NCI-H524 treated with DMSO at 0.1 percent for 48 hours (cell line): ENCODE measurements at regions not wholly inside any gene's neighbourhood (a gene's known extent, or its start where the extent isn't known, plus 50 kb on each side); places are given as distances from the start of the nearest gene placed in this dataset.
"Not testable (repeated sequence)": the region's sequence is repeated elsewhere in the genome, so short reads cannot be mapped to it uniquely, and the experiment has no call there.

Source experiments
- DNase-seq: peaks from one replicate; lab custom pipeline; 2025; lab: John Stamatoyannopoulos, UW

DNA sequence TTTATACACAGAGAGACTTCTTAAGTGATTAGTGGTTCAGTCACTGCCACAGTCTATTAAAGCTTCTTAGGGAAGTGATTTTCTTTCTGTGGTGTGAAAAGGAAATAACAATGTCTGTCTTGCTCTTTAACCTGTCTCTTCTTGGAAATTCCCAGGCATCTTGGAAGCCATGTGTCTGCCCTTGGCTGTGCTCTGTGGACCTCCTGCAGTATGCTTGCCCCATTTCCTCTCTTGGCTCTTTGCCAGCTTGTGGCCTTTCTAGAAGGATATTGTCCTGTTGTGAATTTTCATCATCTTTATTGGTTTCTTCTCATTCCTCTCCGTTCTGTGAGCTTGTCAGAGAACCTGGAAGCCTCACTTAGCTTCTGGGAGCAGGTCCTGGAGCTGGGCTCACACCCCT lies 338.4 kb upstream of the C2CD4B start:
- no peak for DNase-seq

GRCh38 chr15:62505762-62506161 lies 340.7 kb upstream of the C2CD4B start:
- DNase-seq, result no peak

DNA sequence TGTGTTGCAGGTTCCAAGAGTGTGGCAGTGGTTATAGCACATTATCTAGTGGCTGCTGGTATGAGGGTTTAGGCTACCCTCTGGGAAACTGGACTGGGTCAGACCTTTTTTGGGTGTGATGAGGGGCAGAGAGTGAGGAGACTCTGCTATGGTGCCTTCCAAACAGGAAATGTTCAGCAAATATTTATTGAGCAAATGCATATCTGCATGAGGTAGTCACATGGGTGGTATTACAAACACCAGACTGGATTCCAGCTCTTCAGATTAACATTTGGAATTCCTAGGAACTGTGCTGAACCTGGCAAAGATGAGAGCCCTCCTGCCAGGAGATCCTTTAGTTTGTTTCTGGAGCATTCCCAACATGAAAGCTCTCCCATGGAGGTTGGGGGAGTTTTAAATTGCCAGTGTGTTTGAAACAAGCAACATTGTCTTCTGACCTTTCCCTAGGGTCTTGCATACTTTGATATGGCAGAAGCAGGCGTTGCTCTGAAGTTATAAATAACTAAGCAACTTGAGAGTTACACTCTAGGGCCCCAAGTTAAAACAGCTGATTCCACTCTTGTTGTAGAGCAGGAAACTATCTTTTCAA lies 341.2 kb upstream of the C2CD4B start:
- no peak for DNase-seq

- no peak for DNase-seq
Measured at GRCh38 chr15:62509395-62509958, 344.4 kb upstream of the C2CD4B start.

DNA sequence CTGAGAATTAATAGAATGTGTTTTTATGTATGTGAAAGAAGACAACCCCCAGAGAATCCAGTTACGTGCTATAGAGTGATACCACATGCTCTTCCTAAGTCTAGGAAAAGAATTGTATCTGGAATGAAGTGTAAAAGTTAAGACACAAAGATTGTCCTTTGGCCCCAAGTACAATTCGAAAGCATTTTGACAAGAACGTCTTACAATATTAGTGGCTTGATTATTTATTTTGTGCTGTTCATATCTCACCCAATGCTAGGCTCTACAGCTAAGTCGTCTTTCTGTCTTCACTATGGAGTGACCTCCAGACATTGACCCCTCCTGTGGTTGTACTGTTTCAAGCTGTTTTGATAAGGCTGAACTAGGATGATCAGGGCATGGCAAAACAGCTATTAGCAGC lies 345.7 kb upstream of the C2CD4B start:
- DNase-seq, result no peak

DNA sequence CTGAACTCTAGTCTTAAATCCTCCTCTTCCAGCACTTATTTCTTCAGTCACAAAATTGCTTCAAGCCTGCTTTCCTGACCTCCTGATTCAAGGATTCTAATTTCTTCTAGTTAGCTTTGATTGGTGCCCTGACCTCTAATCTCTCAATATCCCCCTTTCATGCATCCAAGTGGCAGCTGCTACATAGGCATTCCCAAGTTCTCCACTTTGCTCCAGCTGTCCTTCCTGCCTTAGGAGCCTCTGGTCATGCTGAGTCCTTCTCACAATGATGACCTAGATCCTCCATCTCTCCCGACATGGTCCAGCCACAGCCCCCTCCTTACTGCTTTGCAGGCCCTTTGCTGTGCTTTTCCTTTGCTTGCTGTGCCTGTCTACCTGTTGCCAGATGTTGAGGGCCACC lies 347.8 kb upstream of the C2CD4B start:
- peak; percentile 36 for DNase-seq

DNA sequence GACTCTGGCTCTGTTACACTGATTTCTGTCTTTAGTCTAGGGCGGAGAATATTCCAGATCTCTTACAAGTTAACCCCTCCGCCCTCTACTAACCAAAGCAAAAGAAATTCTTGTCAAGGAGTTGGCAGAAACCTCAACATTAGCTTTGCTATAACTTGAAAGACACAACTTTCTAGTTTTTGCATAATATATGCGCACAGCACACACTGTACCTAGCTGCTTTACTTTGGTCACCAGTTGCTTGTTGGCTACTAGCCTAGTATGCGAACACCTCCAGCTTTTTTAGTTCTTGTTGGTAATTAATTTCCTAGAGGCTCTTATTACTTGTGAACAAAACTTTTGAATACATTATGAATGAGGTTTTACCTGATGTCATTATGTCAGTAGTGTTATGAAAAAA lies 348.8 kb upstream of the C2CD4B start:
- no peak for DNase-seq

DNA sequence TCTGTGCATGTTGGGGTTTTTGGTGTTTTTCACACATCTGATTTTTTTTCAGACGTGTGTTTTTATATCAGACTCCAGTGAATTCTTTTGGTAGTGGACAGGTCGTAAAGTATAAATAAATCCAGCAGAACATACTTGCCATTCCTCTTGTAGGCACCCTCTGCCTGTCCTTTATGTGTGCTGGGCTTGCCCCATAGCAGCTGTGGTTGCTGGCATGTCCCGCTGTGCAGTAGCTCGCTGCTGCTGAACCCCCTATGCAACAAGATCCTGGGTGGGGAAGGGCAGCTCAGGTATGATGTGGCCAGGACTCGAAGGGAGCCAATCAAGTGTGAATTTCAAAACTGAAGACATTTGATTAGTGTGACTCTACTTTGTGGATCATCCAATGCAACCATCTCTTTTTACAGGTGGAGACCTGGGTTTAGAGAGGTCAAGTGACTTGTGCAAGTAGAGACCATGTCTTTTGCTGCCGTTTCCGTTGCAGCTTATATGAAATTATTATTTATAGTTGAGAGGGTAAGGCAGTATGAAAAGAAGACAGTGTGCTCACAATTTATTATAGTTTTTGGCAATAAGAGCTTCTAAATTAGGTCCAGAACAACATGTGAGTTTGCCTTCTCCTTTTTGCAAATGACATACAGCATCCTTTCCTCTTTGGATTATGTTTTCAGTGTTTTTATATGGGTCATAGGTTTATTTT lies 350.8 kb upstream of the C2CD4B start:
- DNase-seq, result no peak

DNA sequence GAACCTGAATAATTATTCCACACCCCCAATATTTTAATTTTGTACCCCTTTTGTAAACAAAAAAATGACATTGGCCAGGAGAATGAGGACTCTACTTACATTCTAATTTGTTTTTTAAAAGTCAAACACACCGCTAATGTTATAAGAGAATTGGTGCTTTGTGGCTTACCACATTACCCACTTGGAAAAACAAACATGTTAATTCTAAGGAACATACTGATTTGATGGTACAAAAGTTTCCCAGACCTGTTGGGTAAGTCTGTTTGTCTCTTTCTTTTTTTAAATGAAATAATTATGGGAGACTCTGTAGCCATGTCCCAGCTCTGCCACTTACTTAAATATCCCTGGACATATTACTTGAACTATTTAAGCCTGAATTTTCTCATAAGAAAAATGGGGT lies 352.5 kb upstream of the C2CD4B start:
- DNase-seq, result no peak

DNA sequence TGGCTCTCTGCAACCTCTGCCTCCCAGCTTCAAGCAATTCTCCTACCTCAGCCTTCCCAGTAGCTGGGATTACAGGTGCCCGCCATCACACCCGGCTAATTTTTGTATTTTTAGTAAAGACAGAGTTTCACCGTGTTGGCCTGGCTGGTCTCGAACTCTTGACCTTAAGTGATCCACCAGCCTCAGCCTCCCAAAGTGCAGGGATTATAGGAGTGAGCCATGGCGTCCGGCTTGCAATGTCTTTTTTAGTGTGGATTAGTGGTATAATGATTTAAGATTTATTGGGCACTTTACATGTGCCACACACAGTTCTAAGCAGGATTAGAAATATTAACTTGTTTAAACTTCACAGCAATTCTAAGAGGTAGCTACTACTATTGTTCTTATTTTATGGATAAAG lies 353.6 kb upstream of the C2CD4B start:
- not testable (repeated sequence) for DNase-seq

DNA sequence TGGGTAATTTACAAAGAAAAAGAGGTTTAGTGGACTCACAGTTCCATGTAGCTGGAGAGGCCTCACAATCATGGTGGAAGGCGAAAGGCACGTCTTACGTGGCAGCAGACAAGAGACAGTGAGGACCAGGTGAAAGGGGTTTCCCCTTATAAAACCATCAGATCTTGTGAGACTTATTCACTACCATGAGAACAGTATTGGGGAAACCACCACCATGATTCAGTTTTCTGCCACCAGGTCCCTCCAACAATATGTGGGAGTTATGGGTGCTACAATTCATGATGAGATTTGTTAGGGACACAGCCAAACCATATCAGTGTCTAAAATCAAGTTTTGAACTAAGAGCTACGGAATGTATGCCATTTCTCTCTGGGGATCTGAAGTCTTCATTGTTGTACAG lies 354.8 kb upstream of the C2CD4B start:
- DNase-seq, result no peak

GRCh38 chr15:62520887-62521286 lies 355.8 kb upstream of the C2CD4B start:
- no peak for DNase-seq

- no peak for DNase-seq
Measured at GRCh38 chr15:62521396-62521795, 356.3 kb upstream of the C2CD4B start.

GRCh38 chr15:62524848-62525247 lies 359.8 kb upstream of the C2CD4B start:
- no peak for DNase-seq

DNA sequence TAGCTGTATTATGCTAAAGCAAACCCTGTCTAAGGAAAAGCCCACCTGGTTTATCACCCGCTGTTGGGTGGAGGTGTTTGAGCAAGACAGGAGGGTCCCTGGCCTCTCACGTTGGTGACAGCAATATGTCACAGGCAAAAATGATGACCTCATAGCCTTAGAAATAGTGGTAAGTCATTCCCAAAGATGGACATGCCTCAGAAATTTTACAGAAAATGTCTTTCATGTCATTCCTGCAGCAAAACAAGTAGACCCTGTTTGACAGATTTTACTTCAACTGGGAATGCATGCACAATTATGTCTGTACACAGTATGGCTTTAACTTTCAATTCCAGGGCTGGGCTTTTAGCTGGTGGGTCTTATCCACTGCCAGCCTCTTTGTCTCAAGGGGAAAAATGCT lies 362.3 kb upstream of the C2CD4B start:
- DNase-seq, result no peak

DNA sequence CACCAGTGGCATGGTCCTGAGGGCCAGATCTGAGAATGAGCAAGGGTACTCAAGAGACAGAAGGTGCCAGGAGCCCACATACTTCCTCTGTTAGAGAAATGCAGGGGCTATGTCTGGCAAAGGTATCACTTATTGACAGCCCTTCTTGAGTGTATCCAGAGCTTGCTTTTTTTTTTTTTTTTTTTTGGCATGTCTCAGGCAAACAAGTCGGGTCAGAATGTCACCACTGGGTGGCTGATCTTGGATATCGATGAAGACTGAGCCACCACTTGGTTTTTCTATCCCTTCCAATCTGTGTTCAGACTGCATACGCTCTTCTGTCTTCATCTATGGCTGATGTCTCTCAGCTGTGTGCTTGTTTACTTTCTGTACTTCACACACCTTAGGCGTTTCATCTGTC lies 363.4 kb upstream of the C2CD4B start:
- no peak for DNase-seq

- no peak for DNase-seq
Measured at GRCh38 chr15:62532367-62532766, 367.3 kb upstream of the C2CD4B start.

- peak; percentile 94 for DNase-seq
Measured at GRCh38 chr15:62533687-62534086, 368.6 kb upstream of the C2CD4B start.

GRCh38 chr15:62534996-62535395 lies 369.9 kb upstream of the C2CD4B start:
- DNase-seq, result no peak

DNA sequence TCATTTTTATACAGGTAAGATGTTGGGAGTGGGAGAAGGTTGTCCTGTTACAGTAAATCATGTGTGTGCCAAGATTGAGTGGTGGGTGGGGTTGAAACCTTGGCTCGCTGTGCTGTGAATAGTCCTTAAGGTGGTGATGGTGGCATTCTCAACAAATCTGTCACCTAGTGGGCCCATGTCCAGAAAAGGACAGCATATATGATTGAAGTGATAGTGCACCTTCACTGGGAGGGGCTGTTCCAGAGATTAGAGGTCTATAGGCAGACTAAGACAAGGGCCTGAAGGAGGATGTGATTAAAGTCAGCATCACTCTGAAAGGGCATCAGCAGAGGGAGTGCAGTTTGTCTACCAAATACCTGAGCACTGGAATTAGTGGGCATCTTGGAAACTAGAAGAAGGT lies 374.2 kb upstream of the C2CD4B start:
- DNase-seq, result no peak

DNA sequence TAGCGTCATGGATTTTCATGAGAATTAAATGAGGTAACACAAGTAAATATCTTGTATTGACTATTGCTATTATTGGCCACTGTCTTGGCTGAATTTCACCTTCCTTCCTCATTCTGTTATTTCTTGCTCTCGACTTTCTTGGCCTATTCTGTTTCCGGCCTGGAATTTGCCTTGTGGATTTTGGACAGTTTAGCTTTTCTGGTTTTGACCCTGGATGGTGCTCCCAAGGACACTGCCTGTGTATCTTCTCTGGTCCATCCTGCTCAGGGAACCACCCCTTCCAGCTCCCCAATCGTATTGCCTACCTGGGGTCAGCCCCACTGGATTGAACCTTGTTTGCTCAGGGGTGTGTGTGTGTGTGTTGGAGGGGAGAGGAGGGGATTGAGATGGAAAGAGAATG lies 376.2 kb upstream of the C2CD4B start:
- no peak for DNase-seq

DNA sequence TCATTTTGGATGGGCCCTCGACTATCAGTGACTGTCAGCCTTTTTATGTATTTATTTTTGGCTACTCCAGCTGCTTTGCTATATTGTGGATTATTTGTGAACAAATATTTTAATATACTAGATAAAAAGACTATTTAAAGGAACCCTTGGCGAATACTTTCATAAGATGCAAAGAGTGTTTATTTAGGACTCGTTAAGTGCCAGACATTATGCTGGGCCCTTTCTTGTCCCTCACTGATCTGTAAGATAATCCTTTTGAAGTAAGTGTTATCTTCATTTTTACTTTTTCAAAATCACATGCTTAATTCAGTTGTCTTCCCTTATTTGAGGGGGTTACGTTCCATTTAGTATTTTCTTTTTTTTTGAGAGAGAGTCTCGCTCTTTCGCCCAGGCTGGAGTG lies 376.8 kb upstream of the C2CD4B start:
- no peak for DNase-seq

DNA sequence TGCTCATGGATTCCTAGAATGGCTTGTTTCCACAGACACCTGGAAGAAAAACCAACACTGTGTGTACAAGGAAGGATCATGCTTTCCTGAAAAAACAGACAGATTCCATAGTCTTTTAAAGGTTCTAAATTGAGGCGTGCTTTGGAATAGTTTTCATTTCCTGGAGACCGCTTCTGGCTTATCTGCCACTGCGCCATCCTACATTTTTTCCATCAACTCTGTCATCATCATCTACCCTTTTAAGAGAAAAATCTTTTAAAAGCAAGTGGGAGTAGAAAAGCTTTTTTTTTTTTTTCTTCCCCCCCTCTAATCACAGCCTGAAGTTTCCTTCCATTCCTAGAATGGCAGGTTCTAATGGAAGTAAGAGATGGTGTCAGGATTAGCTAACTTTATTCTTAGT lies 379.4 kb upstream of the C2CD4B start:
- DNase-seq, result no peak
